ENCODE measurements at regions not wholly inside any gene's neighbourhood (a gene's known extent, or its start where the extent isn't known, plus 50 kb on each side); places are given as distances from the start of the nearest gene placed in this dataset.

- no peak for DNase-seq
These were observed 135.0 kb upstream of the ARL4C start for GRCh38 chr2:234631646-234632514.

- DNase-seq: no peak
These were observed 133.9 kb upstream of the ARL4C start for GRCh38 chr2:234630801-234631261.

- DNase-seq: no peak
These were observed 132.7 kb upstream of the ARL4C start for GRCh38 chr2:234629596-234629995.

DNA sequence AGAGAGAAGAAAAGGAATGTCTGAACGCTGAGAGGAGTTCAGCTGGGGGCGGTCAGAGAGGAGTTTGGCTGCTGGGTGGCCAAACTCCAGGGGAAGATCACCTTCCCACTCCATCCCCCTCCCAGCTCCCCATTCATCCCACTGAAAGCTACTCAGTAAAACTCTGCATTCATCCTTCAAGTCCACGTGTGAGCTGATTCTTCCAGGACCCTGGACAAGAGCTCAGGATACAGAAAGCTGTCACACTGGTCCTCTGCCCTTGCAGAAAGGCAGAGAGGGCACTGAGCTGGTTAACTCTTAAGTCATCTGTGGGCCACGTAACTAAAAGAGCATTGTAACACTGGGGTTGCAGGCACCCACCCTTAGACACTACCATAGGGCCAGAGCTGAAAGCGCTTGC lies 132.1 kb upstream of the ARL4C start:
- DNase-seq: no peak

DNA sequence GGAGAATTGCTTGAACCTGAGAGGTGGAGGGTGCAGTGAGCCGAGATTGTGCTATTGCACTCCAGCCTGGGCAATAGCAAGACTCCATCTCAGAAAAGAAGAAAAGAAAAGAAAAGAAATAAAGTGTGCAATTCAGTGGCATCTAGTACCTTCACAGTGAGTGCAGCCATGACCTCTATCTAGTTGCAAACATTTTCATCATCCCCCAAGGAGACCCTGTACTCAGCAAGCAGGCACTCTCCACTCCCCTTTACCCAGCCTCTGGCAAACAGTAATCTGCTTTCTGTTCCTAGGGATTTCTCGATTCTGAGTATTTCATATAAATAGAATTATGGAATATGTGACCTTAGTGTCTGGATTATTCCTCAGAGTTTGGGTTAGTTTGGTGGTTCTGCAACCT lies 130.4 kb upstream of the ARL4C start:
- no peak for DNase-seq

GRCh38 chr2:234626566-234627130 lies 129.8 kb upstream of the ARL4C start:
- DNase-seq: no peak

- DNase-seq: no peak
These were observed 128.9 kb upstream of the ARL4C start for GRCh38 chr2:234625626-234626250.

DNA sequence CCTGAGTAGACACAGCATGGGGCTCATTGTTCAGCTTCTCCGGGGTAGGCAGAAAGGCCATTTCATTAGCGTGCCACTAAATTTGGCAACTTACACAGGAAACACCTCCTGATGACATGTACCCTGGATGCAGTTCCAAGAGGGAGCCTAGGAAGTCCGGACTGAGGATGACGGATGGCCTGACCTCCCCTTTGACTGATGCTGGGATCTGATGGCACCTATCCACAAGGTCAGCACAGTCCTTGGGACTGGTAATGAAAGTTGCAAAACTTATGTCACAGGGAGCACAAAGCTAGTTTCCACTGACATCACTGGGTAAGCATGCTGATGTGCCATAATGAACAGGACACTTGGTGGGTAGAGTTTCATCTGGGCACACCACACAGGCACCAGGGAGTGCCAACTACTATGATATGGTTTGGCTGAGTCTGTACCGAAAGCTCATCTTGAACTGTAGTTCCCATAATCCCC lies 126.7 kb upstream of the ARL4C start:
- DNase-seq: no peak

GRCh38 chr2:234621120-234621519 lies 124.2 kb upstream of the ARL4C start:
- DNase-seq: no peak

DNA sequence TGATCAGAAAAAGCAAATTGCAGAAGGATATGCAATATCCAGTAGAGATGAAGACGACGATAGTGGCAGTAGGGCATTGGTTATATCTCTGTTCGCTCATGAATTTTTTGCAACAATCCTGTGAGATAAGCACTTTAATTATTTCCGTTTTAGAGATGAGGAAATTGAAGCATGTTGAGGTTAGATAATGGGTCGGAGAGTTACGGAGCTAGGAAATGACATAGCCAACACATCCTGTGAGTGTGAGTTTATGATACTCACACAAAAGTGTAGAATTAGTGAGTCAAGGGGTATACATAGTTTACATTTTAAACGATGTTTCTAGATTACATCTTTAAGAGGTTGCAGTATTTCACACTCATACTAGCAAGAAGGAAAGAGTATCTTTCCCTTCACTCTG lies 123.1 kb upstream of the ARL4C start:
- no peak for DNase-seq

DNA sequence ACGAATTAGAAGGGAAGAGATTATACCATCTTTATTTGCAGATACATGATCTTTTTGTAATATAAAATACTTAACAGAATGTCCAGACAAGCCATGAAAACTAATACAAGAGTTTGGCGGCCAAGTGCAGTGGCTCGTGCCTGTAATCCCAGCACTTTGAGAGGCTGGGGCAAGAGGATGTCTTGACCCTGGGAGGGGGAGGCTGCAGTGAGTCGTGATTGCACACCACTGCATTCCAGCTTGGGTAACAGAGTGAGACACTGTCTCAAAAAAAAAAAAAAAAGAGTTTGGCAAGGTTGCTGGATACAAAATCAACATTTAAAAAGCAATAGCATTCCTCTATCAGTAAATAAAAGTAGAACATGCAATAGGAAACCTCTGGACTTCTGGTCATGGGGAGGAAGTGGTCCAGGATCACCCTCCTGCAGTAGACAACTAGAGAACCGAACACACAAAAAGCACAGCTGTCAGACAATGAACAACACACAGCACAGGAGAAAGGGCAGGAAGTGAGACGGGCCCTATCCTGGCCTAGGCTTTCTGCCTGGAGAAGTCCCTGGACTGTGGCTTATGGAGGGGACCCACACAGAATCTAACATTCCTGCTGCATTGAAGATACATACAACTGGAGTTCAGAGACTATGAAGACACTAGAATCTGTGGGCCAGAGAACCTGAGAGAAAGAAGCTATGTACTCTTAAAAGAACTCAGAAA lies 118.9 kb upstream of the ARL4C start:
- DNase-seq: no peak

DNA sequence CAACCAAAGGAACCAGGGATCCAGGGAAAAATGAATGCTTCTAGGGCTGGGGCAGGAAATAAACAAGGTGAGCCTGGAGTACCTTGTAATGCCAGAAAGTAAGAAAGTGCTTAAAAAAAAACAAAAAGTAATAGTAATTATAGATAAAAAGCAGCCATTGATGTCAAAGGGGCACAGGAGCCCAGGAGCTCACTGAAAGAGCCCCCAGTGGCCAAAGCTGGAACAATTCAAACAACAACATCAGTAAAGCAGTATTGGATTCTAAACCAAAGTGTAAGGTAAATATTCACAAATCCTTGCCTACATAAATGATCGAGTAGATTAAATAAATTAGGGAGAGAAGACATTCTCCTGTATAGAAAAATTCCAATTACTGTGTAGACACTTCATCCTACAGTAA lies 114.3 kb upstream of the ARL4C start:
- DNase-seq: no peak

DNA sequence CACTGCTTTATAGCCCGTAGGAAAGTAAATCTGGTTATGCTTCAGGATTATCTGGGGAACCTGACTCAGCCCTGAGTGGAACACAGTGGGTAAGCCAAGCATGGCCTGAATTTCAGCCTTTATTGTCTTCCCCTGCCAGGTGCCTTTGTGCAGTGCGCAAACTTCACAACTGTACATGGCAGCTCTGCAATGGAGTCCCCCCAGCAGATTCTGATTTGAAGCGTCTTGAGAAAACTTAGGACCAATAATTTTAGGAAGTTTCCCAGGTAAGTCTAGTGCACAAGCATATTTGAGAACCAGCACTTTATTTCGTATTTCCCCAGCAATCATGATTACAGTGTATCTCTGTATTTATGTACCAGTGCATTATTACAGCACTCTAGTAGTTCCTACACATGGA lies 112.1 kb upstream of the ARL4C start:
- no peak for DNase-seq

DNA sequence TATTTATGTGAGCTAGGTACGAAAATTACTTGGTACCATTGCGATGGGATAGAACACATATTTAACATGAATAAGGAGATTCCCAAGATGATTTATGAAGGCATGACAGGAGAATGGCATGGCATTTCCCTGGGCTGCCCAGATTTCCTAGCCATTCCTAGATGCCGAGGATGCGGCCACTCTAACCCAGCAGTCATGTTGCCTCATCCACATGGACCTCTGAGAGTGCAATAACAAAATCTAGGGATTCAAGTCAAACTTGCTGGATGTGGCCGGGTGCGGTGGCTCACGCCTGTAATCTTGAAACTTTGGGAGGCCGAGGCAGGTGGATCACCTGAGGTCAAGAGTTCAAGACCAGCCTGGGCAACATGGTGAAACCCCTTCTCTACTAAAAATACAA lies 110.8 kb upstream of the ARL4C start:
- no peak for DNase-seq

DNA sequence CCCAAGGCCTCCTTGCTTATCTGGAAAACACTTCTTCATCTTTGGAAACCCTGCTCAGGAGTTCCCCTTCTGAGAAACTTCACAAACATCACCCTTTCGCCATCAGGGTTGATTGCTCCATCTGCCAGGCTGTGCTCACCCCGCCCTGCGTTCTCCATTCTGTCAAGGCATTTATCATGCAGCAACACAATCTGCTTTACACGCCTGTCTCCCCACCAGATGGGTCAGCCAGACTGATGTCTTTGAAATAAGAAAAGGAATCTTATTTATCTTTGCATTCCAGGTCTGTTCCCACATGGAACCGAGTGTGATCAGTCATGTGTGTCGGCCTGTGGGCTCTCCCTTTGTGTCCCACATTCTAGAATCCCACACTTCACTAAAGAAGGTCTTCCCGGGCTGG lies 110.0 kb upstream of the ARL4C start:
- no peak for DNase-seq

DNA sequence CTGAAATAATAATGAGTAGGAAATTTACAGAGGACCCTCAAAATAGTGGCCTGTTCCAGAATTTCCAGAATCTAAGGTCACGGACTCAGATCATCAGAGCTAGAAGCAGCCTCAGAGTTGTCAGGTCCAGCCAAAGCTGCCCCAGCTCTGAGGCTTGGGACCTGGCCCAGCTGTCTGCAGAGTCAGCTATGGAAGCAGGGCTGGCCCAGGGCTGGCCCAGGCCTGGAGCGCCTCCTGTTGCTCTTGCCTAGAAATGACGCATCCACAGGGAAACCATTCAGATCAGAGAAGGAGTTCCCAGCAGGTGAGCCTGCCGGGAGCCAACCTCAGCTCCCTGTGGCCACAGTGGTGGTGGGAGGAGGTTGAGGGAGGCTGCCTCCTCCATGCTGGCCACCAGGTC lies 106.7 kb upstream of the ARL4C start:
- no peak for DNase-seq

DNA sequence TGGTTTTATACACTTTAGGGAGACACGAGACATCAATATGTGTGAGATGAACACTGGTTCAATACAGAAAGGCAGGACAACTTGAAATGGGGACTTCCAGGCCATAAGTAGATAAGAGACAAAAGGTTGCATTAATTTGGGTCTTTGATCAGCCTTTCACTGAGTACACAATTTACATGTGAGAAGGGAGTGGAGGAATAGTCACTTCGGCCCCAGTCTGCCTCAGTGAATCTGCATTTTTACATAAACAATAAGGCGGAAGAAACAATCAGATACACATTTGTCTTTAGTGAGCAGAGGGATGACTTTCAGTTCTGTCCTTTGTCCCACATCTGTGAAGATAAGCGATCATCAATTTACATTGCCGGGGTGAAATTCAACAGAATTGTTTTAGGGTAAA lies 104.3 kb upstream of the ARL4C start:
- no peak for DNase-seq

GRCh38 chr2:234597576-234597861 lies 100.6 kb upstream of the ARL4C start:
- no peak for DNase-seq

DNA sequence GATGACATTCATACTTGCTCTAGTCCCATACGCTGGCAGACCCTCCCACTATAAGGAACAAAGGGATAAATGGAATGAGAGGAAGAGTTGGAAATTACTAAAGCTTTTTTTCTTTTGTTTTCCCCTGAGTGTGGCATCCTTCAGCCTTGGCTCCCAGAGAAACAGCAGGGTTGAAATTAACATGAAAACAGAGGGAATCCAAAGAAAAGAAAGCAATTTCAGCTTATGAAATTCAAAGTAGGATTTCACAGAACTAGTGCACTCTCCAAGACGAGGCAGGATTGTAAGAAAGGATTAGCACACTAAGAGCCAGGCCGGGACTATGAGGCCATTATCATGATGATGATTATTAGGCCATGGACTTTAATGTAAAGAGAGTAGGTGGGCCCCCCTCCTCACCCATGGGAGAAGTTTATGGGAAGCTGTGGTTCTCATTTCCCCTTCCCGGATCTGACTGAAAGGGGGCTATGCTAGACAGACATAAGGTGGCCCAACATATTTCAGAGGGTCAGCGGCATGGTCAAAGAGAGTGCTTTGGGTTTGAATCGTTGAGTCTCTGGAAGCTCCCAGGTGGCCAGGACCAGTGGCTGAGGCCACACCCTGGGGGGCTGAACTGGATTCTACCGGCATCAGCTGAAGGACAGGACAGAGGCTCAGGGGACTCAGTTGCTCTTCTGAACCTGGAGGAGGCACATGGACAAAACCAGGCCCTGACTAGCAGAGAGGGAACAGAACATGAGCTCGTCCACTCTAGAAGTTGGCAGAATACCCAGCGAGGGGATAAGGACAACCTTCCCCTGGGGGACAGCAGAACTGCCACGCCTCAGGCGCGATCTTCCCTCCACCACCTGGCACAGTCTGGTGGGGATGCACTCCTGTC lies 100.1 kb upstream of the ARL4C start:
- no peak for DNase-seq

- no peak for DNase-seq
These were observed 98.9 kb upstream of the ARL4C start for GRCh38 chr2:234595829-234596228.

DNA sequence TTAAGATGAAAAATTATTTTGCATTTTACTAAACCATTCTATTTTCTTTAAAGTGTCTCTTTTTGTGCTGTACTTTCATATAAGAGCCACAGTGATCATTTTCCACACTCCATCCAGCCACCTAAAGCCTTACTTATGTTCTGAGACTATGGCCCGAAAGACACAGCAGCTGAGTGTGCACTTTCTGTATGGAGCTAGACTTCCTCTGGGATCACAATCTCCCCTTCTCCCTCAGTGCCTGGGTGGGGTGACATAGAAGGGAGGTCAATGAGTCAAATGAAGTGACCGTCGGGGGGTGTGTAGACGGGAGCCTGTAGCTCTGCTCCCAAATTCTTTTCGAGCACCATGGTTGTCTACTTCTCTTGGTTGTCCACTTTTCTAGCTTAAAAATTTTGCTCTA lies 97.8 kb upstream of the ARL4C start:
- no peak for DNase-seq

GRCh38 chr2:234593636-234594035 lies 96.8 kb upstream of the ARL4C start:
- no peak for DNase-seq

DNA sequence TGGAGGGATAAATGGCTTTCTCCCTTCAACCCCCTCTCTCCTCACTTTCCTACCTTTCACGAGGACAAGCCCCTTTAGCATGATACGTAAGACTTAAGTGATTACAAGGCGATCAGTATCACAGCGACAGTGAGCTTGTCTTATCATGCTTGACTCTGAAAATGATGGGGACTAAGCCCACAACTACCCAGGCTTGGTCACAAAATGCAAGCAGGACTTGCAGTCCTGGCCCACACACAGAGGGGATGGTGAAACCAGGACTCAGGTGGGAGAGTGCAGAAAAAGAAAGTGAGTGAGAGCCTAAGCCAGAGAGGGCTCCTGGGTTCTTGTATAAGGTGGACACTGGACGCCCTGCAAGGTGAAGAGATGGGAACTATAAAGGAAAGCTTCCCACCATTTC lies 95.7 kb upstream of the ARL4C start:
- DNase-seq: no peak
